MM.1S (cell line): ENCODE measurements at regions not wholly inside any gene's neighbourhood (a gene's known extent, or its start where the extent isn't known, plus 50 kb on each side); places are given as distances from the start of the nearest gene placed in this dataset.

ENCODE experiments used
- DNase-seq: peaks from one replicate; pipeline ENCODE4 v3.0.0-alpha.2; 2015
- H2AFZ ChIP-seq: fragments of 300-600 bp; sonication (generic); 2 replicates; pipeline ENCODE4 v1.6.0; 2016; ENCODE audit warnings: antibody characterized with exemption, low read length
- H3F3A ChIP-seq: fragments of 300-600 bp; sonication (generic); 2 replicates; pipeline ENCODE4 v1.6.1; 2016; ENCODE audit warnings: mild to moderate bottlenecking, antibody characterized with exemption, low read length, moderate library complexity, mixed read lengths; ENCODE audit not compliant: insufficient read depth
- H3K27ac ChIP-seq: fragments of 300-600 bp; sonication (generic); 2 replicates; pipeline ENCODE4 v1.5.1; 2016; ENCODE audit warnings: mild to moderate bottlenecking, low read length
- H3K27me3 ChIP-seq: fragments of 300-600 bp; sonication (generic); replicated peaks from 2 replicates; pipeline ENCODE4 v1.6.0; 2016; ENCODE audit warnings: low read length; ENCODE audit not compliant: insufficient read depth
- H3K36me3 ChIP-seq: fragments of 300-600 bp; sonication (generic); replicated peaks from 2 replicates; pipeline ENCODE4 v1.6.1; 2016; ENCODE audit warnings: mild to moderate bottlenecking, low read length, mixed read lengths; ENCODE audit not compliant: insufficient read depth
- H3K4me1 ChIP-seq: fragments of 300-600 bp; sonication (generic); 2 replicates; pipeline ENCODE4 v1.6.1; 2016; ENCODE audit warnings: low read length, mixed read lengths
- H3K4me2 ChIP-seq: fragments of 300-600 bp; sonication (generic); 2 replicates; pipeline ENCODE4 v1.6.0; 2016; ENCODE audit warnings: low read depth, low read length
- H3K4me3 ChIP-seq: fragments of 300-600 bp; sonication (generic); 2 replicates; pipeline ENCODE4 v1.5.1; 2016; ENCODE audit warnings: low read length, mixed read lengths
- H3K79me2 ChIP-seq: fragments of 300-600 bp; sonication (generic); 2 replicates; pipeline ENCODE4 v1.6.1; 2016; ENCODE audit warnings: mixed run types, low read length, mixed read lengths
- H3K9ac ChIP-seq: fragments of 300-600 bp; sonication (generic); 2 replicates; pipeline ENCODE4 v1.6.1; 2016; ENCODE audit warnings: low read length, mixed read lengths
- H3K9me2 ChIP-seq: fragments of 300-600 bp; sonication (generic); replicated peaks from 2 replicates; pipeline ENCODE4 v1.6.1; 2016; ENCODE audit warnings: mild to moderate bottlenecking, low read length, mixed read lengths; ENCODE audit not compliant: insufficient read depth
- H3K9me3 ChIP-seq: fragments of 300-600 bp; sonication (generic); replicated peaks from 2 replicates; pipeline ENCODE4 v1.6.1; 2016; ENCODE audit warnings: mild to moderate bottlenecking, low read length, mixed read lengths; ENCODE audit not compliant: insufficient read depth
- H4K20me1 ChIP-seq: fragments of 300-600 bp; sonication (generic); 2 replicates; pipeline ENCODE4 v1.6.1; 2016; ENCODE audit warnings: mild to moderate bottlenecking, low read length, moderate library complexity, mixed read lengths; ENCODE audit not compliant: insufficient read depth
- EZH2 ChIP-seq: fragments of 300-600 bp; sonication (generic); optimal IDR thresholded peaks from 2 replicates; pipeline ENCODE3; 2017; ENCODE audit warnings: low read depth, mild to moderate bottlenecking, antibody characterized with exemption, low read length, mixed read lengths
- EZH2phosphoT487 ChIP-seq: fragments of 300-600 bp; sonication (generic); IDR thresholded peaks from 2 replicates; pipeline ENCODE4 v1.6.1; 2018; ENCODE audit warnings: antibody characterized with exemption, low read length
- TF ChIP-seq, protein P1 (sequence below): fragments of 300-600 bp; sonication (generic); IDR thresholded peaks from 2 replicates; pipeline ENCODE4 v1.5.1; 2016; ENCODE audit warnings: antibody characterized with exemption, low read length, mixed read lengths

DNA sequence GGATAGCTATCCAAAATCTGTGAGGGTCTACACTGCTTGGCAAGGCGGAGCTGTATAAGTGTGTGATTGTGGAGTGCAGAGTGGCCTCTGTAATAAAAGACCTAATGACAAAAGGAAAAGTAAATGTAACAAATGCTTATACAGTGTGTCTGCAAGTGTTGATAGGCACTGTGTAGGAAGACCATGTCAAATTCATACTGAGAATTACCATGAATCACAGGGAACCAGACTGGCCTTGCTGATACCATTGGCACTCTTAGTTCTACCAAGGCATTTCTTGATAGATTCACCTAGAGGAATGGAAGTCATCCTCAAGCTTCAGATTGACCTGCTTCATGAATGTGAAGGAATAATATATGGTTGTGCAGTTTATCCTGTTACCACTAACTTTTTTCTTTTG, 58.8 kb downstream of the CYCS start:
- H3K9ac ChIP-seq, result no peak overlapping the region
- H3K27ac ChIP-seq, result no peak overlapping the region
- no peaks in the 10 kb centered on the region for H4K20me1 ChIP-seq
- no peak overlapping the region for H2AFZ ChIP-seq
- TF ChIP-seq EZH2 (no peak), EZH2phosphoT487 (no peak)
- TF ChIP-seq, protein P1, sequence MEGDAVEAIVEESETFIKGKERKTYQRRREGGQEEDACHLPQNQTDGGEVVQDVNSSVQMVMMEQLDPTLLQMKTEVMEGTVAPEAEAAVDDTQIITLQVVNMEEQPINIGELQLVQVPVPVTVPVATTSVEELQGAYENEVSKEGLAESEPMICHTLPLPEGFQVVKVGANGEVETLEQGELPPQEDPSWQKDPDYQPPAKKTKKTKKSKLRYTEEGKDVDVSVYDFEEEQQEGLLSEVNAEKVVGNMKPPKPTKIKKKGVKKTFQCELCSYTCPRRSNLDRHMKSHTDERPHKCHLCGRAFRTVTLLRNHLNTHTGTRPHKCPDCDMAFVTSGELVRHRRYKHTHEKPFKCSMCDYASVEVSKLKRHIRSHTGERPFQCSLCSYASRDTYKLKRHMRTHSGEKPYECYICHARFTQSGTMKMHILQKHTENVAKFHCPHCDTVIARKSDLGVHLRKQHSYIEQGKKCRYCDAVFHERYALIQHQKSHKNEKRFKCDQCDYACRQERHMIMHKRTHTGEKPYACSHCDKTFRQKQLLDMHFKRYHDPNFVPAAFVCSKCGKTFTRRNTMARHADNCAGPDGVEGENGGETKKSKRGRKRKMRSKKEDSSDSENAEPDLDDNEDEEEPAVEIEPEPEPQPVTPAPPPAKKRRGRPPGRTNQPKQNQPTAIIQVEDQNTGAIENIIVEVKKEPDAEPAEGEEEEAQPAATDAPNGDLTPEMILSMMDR, result no peak
- H3K4me3 ChIP-seq, result no peak overlapping the region
- H3K27me3 ChIP-seq, result no peaks in the 10 kb centered on the region
- H3K79me2 ChIP-seq, result no peaks in the 10 kb centered on the region
- H3K4me2 ChIP-seq, result no peak overlapping the region
- no peak for DNase-seq
- no peaks in the 10 kb centered on the region for H3K9me3 ChIP-seq
- H3K4me1 ChIP-seq, result no peaks in the 10 kb centered on the region
- H3K36me3 ChIP-seq, result no peaks in the 10 kb centered on the region
- H3F3A ChIP-seq, result no peaks in the 10 kb centered on the region
- no peaks in the 10 kb centered on the region for H3K9me2 ChIP-seq

DNA sequence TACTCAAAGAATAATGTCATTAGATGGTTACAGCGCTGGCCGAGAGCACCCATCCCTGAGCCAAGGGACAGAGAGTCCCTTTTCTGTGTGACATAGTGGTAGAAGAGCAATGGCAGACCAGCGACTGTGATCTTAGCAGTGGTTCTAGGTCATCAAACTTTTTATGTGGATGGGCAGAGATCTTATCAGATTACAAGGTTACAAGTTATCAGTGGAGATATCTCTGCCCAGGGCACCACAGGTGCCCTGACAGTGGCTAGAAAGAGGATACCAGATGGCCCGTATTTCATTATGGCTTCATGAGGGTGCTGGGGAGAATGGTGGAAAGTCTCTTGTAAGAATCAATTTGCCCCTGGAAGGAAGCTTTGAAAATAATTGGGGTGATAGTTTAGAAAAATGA, 62.7 kb downstream of the CYCS start:
- Histone ChIP-seq H3K27ac (no peak overlapping the region), H3K9me2 (no peaks in the 10 kb centered on the region), H3K79me2 (no peaks in the 10 kb centered on the region), H3K4me3 (no peak overlapping the region), H3K4me1 (no peaks in the 10 kb centered on the region), H3K4me2 (no peak overlapping the region), H3K36me3 (no peaks in the 10 kb centered on the region), H3K9ac (no peak overlapping the region), H2AFZ (no peak overlapping the region), H4K20me1 (no peaks in the 10 kb centered on the region), H3K27me3 (no peaks in the 10 kb centered on the region), H3F3A (no peaks in the 10 kb centered on the region), H3K9me3 (no peaks in the 10 kb centered on the region)
- DNase-seq, result no peak
- TF ChIP-seq, protein P1, result no peak
- TF ChIP-seq EZH2phosphoT487, result no peak
- no peak for TF ChIP-seq EZH2

DNA sequence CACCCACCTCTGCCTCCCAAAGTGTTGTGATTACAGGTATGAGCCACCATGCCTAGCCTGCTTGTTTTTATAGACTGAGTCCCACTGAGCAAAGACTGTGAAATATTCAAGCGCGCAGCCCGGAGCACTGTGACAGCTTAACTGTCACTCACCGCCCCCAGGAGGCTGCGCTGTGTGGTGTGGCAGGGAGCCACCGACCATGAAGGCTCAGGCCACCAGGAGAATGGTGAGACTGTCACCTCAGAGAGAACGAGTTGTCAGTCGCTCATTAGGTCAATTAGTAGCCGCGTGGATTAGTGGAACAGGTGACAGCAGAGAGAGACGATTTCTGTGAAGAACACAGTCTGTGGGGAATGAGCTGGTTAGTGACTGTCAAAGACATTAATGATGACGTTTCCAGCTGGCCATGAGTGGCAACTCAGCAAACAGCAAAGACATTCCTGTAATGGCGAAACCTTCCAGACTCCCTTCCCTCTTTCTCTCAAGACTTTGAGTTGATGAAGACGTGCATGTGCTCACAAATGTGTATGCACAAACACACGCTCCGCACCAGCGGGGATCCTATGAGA, 64.5 kb downstream of the CYCS start:
- TF ChIP-seq, protein P1, result no peak
- TF ChIP-seq EZH2, result no peak
- TF ChIP-seq EZH2phosphoT487, result no peak
- H3K79me2 ChIP-seq, result no peaks in the 10 kb centered on the region
- no peaks in the 10 kb centered on the region for H3K36me3 ChIP-seq
- no peak overlapping the region for H2AFZ ChIP-seq
- no peak overlapping the region for H3K9ac ChIP-seq
- no peak overlapping the region for H3K27ac ChIP-seq
- no peaks in the 10 kb centered on the region for H4K20me1 ChIP-seq
- H3K4me3 ChIP-seq, result no peak overlapping the region
- no peak overlapping the region for H3K4me2 ChIP-seq
- no peaks in the 10 kb centered on the region for H3F3A ChIP-seq
- no peaks in the 10 kb centered on the region for H3K9me2 ChIP-seq
- no peak for DNase-seq
- H3K27me3 ChIP-seq, result no peaks in the 10 kb centered on the region
- no peaks in the 10 kb centered on the region for H3K9me3 ChIP-seq
- no peaks in the 10 kb centered on the region for H3K4me1 ChIP-seq
